GM21737 (cell line): ENCODE measurements at regions not wholly inside any gene's neighbourhood (a gene's known extent, or its start where the extent isn't known, plus 50 kb on each side); places are given as distances from the start of the nearest gene placed in this dataset.

Source experiments
- ATAC-seq: cut with Tn5 transposase; IDR thresholded peaks from one replicate; pipeline ENCODE4 v1.9.1; 2021; ENCODE audit warnings: mild to moderate bottlenecking, moderate library complexity; ENCODE audit not compliant: unreplicated experiment

- ATAC-seq: no peak
Measured at GRCh38 chr5:104754311-104754995, 1191.9 kb upstream of the NUDT12 start.

- no peak for ATAC-seq
Measured at GRCh38 chr5:104751969-104752368, 1189.4 kb upstream of the NUDT12 start.

GRCh38 chr5:104739905-104740304 is 1177.3 kb upstream of the NUDT12 start:
- no peak for ATAC-seq

GRCh38 chr5:104739503-104739902 is 1176.9 kb upstream of the NUDT12 start:
- no peak for ATAC-seq

GRCh38 chr5:104736073-104736472 is 1173.5 kb upstream of the NUDT12 start:
- no peak for ATAC-seq

- ATAC-seq: no peak
Measured at GRCh38 chr5:104734046-104734445, 1171.5 kb upstream of the NUDT12 start.

GRCh38 chr5:104733063-104733669 is 1170.6 kb upstream of the NUDT12 start:
- ATAC-seq: no peak

GRCh38 chr5:104731331-104731730 is 1168.7 kb upstream of the NUDT12 start:
- no peak for ATAC-seq

GRCh38 chr5:104708027-104708426 is 1145.4 kb upstream of the NUDT12 start:
- no peak for ATAC-seq

- no peak for ATAC-seq
Measured at GRCh38 chr5:104706600-104706999, 1144.0 kb upstream of the NUDT12 start.

GRCh38 chr5:104702212-104702611 is 1139.6 kb upstream of the NUDT12 start:
- ATAC-seq: no peak

- no peak for ATAC-seq
Measured at GRCh38 chr5:104699438-104699837, 1136.8 kb upstream of the NUDT12 start.

- ATAC-seq: no peak
Measured at GRCh38 chr5:104661256-104661655, 1098.7 kb upstream of the NUDT12 start.

GRCh38 chr5:104659497-104659896 is 1096.9 kb upstream of the NUDT12 start:
- no peak for ATAC-seq

- no peak for ATAC-seq
Measured at GRCh38 chr5:104652271-104652861, 1089.8 kb upstream of the NUDT12 start.

- no peak for ATAC-seq
Measured at GRCh38 chr5:104650313-104651055, 1087.9 kb upstream of the NUDT12 start.

GRCh38 chr5:104646416-104646815 is 1083.8 kb upstream of the NUDT12 start:
- no peak for ATAC-seq

GRCh38 chr5:104643320-104643719 is 1080.7 kb upstream of the NUDT12 start:
- ATAC-seq: no peak

- ATAC-seq: no peak
Measured at GRCh38 chr5:104635227-104635626, 1072.6 kb upstream of the NUDT12 start.

- ATAC-seq: no peak
Measured at GRCh38 chr5:104628911-104629310, 1066.3 kb upstream of the NUDT12 start.

- ATAC-seq: no peak
Measured at GRCh38 chr5:104626122-104626521, 1063.5 kb upstream of the NUDT12 start.

GRCh38 chr5:104612005-104612404 is 1049.4 kb upstream of the NUDT12 start:
- no peak for ATAC-seq
